K562 (cell line): ENCODE measurements at regions not wholly inside any gene's neighbourhood (a gene's known extent, or its start where the extent isn't known, plus 50 kb on each side); places are given as distances from the start of the nearest gene placed in this dataset.

Experiments used
- ATAC-seq: fragments of 200-7000 bp; cut with Tn5 transposase; 3 replicates; pipeline ENCODE4 v1.9.1; 2020; ENCODE audit warnings: moderate library complexity
- BruUV-seq: library from RNA; stranded (reverse); fragments of 400-500 nt; replicated peaks from 2 replicates; lab custom pipeline; 2021; lab: Mats Ljungman, UMichigan
- CTCF ChIA-PET: fragments of 300-600 bp; formaldehyde crosslinking; extraction: SDS; loops from one replicate; lab custom pipeline; 2021; ENCODE audit warnings: low intra/inter-chr PET ratio; lab: Yijun Ruan, JAX
- POLR2A ChIA-PET: fragments of 300-600, 350-650 bp; sonication (Branson Sonifier 250); formaldehyde crosslinking; extraction: SDS; loops from one replicate; lab custom pipeline; 2021; ENCODE audit warnings: antibody characterized with exemption, inconsistent platforms; lab: Yijun Ruan, JAX
- DNase-seq, 4 experiments: peaks; one replicate each; pipeline versions ENCODE4 v3.0.0 to v3.0.0-alpha.2; 2011 to 2018; ENCODE audit warnings: low spot score in 3 of 4, mixed read lengths in 3 of 4; ENCODE audit errors: extremely low read depth in 1 of 4
- FAIRE-seq: peaks from 2 replicates; lab custom pipeline; 2011; peaks lifted over from hg19 to GRCh38; lab: Jason Lieb, UNC
- H2AFZ ChIP-seq: 2 replicates; pipeline ENCODE4 v1.6.0; 2011; ENCODE audit warnings: low read depth, low read length, control low read depth, inconsistent platforms
- H3K27ac ChIP-seq: fragments of 200-600 bp; 3 replicates; pipeline ENCODE4 v1.8.0; 2011; ENCODE audit warnings: low read depth, mild to moderate bottlenecking, control low read depth, inconsistent platforms, low read length, moderate library complexity, mixed read lengths; ENCODE audit errors: extremely low read depth
- H3K27me3 ChIP-seq, 2 experiments: fragments of 300-600 bp in 1 of 2; 2 replicates in 1 of 2; 3 replicates in 1 of 2; pipeline versions ENCODE4 v1.6.0 to v1.8.0; 2011; ENCODE audit warnings: inconsistent platforms in 2 of 2, low read length in 2 of 2, mild to moderate bottlenecking in 1 of 2, mixed read lengths in 1 of 2, moderate library complexity in 1 of 2; ENCODE audit not compliant: control insufficient read depth in 2 of 2, insufficient read depth in 2 of 2
- H3K36me3 ChIP-seq: fragments of 300-600 bp; 3 replicates; pipeline ENCODE4 v1.8.0; 2011; ENCODE audit warnings: mild to moderate bottlenecking, low read length, inconsistent platforms; ENCODE audit not compliant: control insufficient read depth, insufficient read depth
- H3K4me1 ChIP-seq, 2 experiments: fragments of 200-600 bp in 1 of 2; replicated peaks in 1 of 2; 2 replicates in 1 of 2; 3 replicates in 1 of 2; pipeline versions ENCODE4 v1.5.1 to v1.8.0; 2011; ENCODE audit warnings: inconsistent platforms in 2 of 2, low read length in 2 of 2, mild to moderate bottlenecking in 1 of 2, mixed read lengths in 1 of 2, moderate library complexity in 1 of 2; ENCODE audit not compliant: control insufficient read depth in 2 of 2, insufficient read depth in 2 of 2
- H3K4me2 ChIP-seq: 2 replicates; pipeline ENCODE4 v1.6.1; 2011; ENCODE audit warnings: low read length, control low read depth, inconsistent platforms, mixed read lengths; ENCODE audit not compliant: insufficient read depth
- H3K4me3 ChIP-seq: fragments of 200-600 bp; sonication (generic), shearing (Covaris generic); 2 replicates; pipeline ENCODE4 v1.5.1; 2016; ENCODE audit warnings: control low read depth, inconsistent platforms
- H3K79me2 ChIP-seq: fragments of 200-600 bp; 3 replicates; pipeline ENCODE4 v1.8.0; 2011; ENCODE audit warnings: low read length, inconsistent platforms; ENCODE audit not compliant: control insufficient read depth, insufficient read depth
- H3K9ac ChIP-seq, 2 experiments: 2 replicates each; pipeline versions ENCODE4 v1.6.0 to v1.6.1; 2011; ENCODE audit warnings: low read depth in 2 of 2, low read length in 2 of 2, control low read depth in 1 of 2, inconsistent platforms in 1 of 2, mild to moderate bottlenecking in 1 of 2, mixed read lengths in 1 of 2; ENCODE audit not compliant: insufficient read depth in 1 of 2
- H3K9me1 ChIP-seq: one replicate; pipeline ENCODE4 v1.6.0; 2011; ENCODE audit warnings: inconsistent platforms, mild to moderate bottlenecking, low read length, moderate library complexity; ENCODE audit not compliant: control insufficient read depth, insufficient read depth
- H3K9me3 ChIP-seq: replicated peaks from 2 replicates; pipeline ENCODE4 v1.5.1; 2011; ENCODE audit warnings: low read depth, low read length, inconsistent platforms; ENCODE audit not compliant: control insufficient read depth, insufficient read depth
- H4K20me1 ChIP-seq: replicated peaks from 2 replicates; pipeline ENCODE4 v1.6.1; 2011; ENCODE audit warnings: low read length, inconsistent platforms, mixed read lengths; ENCODE audit not compliant: control insufficient read depth, insufficient read depth
- HEY1 ChIP-seq: fragments of 250-450 bp; sonication (Bioruptor Pico); IDR thresholded peaks from 2 replicates; pipeline ENCODE4 v1.5.0; 2020; ENCODE audit warnings: mild to moderate bottlenecking, moderate library complexity, borderline replicate concordance
- KHSRP ChIP-seq: fragments of 450-650 bp; IDR thresholded peaks from 2 replicates; pipeline ENCODE4 v1.6.1; 2017
- SMARCE1 ChIP-seq: fragments of 450-650 bp; IDR thresholded peaks from 2 replicates; pipeline ENCODE4 v1.7.1; 2016; ENCODE audit warnings: mild to moderate bottlenecking
- TFAP4 ChIP-seq: sonication (generic); formaldehyde crosslinking; IDR thresholded peaks from 2 replicates; pipeline ENCODE4 v1.8.0; 2022; ENCODE audit warnings: missing genetic modification reagents, mild to moderate bottlenecking, moderate library complexity, borderline replicate concordance
- TFE3 ChIP-seq: fragments of 450-650 bp; formaldehyde crosslinking; IDR thresholded peaks from 2 replicates; pipeline ENCODE4 v1.4.0; 2020; ENCODE audit warnings: mild to moderate bottlenecking, mixed read lengths
- TOE1 ChIP-seq, 2 experiments: fragments of 450-650 bp in 1 of 2; sonication (generic) in 1 of 2; formaldehyde crosslinking in 1 of 2; IDR thresholded peaks; 2 replicates each; pipeline versions ENCODE4 v1.7.1 to v1.8.0; 2016 to 2022; ENCODE audit warnings: borderline replicate concordance in 2 of 2, mild to moderate bottlenecking in 2 of 2, antibody characterized with exemption in 1 of 2, inconsistent platforms in 1 of 2, low read depth in 1 of 2, missing genetic modification reagents in 1 of 2, moderate library complexity in 1 of 2
- XRCC4 ChIP-seq: IDR thresholded peaks from one replicate; pipeline ENCODE4 v1.6.1; 2011; ENCODE audit not compliant: insufficient read depth, insufficient read length; ENCODE audit errors: extremely low read depth
- ZNF217 ChIP-seq: sonication (generic); formaldehyde crosslinking; IDR thresholded peaks from 2 replicates; pipeline ENCODE4 v1.8.0; 2022; ENCODE audit warnings: mild to moderate bottlenecking, missing genetic modification reagents
- ZNF551 ChIP-seq: fragments of 250-450 bp; sonication (Bioruptor Pico); IDR thresholded peaks from 2 replicates; pipeline ENCODE4 v1.5.0; 2021; ENCODE audit warnings: mild to moderate bottlenecking, moderate library complexity
- ZNF583 ChIP-seq: fragments of 250-450 bp; sonication (Bioruptor Pico); IDR thresholded peaks from 2 replicates; pipeline ENCODE4 v1.4.0; 2020
- ZNF655 ChIP-seq: fragments of 250-450 bp; sonication (Bioruptor Pico); IDR thresholded peaks from 2 replicates; pipeline ENCODE4 v1.5.0; 2021
- WGBS: fragments of 100-300 bp; shearing (Covaris generic); methylation state at CpG from one replicate; pipeline ENCODE4 v1.1.6; 2016; ENCODE audit warnings: low coverage, mixed read lengths; ENCODE audit not compliant: insufficient coverage; ENCODE audit errors: missing lambda C conversion rate; 5-methylcytosine and 5-hydroxymethylcytosine counted together
- in situ Hi-C: fragments of 300-500 bp; cut with MboI; formaldehyde crosslinking; loops from 4 replicates; pipeline ENCODE4 v1.15.0; 2018; ENCODE audit warnings: inconsistent platforms, mixed read lengths
- intact Hi-C: fragments of 100-400 bp; cut with micrococcal nuclease; formaldehyde crosslinking; loops from 2 replicates; pipeline ENCODE4 v1.14.2; 2022

GRCh38 chr10:47195274-47195885 lies 104.6 kb upstream of the GDF10 start (continued):
- TF ChIP-seq TFE3: no peak
- no peak for TF ChIP-seq TFAP4 (CRISPR knock-in tag)
- TF ChIP-seq TOE1 (IDR thresholded peaks at IDR 0.05; ENCODE audit: borderline replicate concordance): no peak
- no peak for TF ChIP-seq TOE1 (CRISPR knock-in tag; IDR thresholded peaks at IDR 0.05; ENCODE audit: borderline replicate concordance, low read depth)
- no peak for TF ChIP-seq KHSRP
- TF ChIP-seq HEY1 (CRISPR knock-in tag): no peak
- TF ChIP-seq XRCC4: no peak
- TF ChIP-seq ZNF583: no peak
- TF ChIP-seq SMARCE1: no peak

- H3K9me1 ChIP-seq: no peaks in the 10 kb centered on the region
- H3K9me3 ChIP-seq: no peaks in the 10 kb centered on the region
- H3K4me1 ChIP-seq: no peaks in the 10 kb centered on the region
- TF ChIP-seq ZNF551 (no peak), ZNF655 (CRISPR knock-in tag) (no peak), ZNF217 (CRISPR knock-in tag) (no peak)
- no peak overlapping the region for H3K9ac ChIP-seq
- DNase-seq: no peak
- no peak overlapping the region for H3K4me2 ChIP-seq
- H3K4me3 ChIP-seq: no peak overlapping the region
- intact Hi-C loops: no loop called here
- CTCF ChIA-PET: no interaction called here
- H3K36me3 ChIP-seq: no peaks in the 10 kb centered on the region
- 0% methylated on average over 8 of the region's 8 CpGs for WGBS
- H3K27ac ChIP-seq: no peak overlapping the region
- in situ Hi-C loops: no loop called here
- no peak for FAIRE-seq
- H3K27me3 ChIP-seq: peaks cover 10 to 43% of the 10 kb centered on the region in 2 experiments; a peak in 4 of 5 replicates
- no TSS peak for BruUV-seq
- no peak overlapping the region for H2AFZ ChIP-seq
- H4K20me1 ChIP-seq: no peaks in the 10 kb centered on the region; the same call in 1 of the 2 replicates
- POLR2A ChIA-PET: interaction anchor here (0.7 kb wide), 1 partner anchor 79 kb away, joined by 4 read pairs; no protein-coding TSS in a partner anchor
- no peak for ATAC-seq
- no peaks in the 10 kb centered on the region for H3K79me2 ChIP-seq
Measured at GRCh38 chr10:47196691-47197090, 103.3 kb upstream of the GDF10 start.
